ENCODE measurements at regions not wholly inside any gene's neighbourhood (a gene's known extent, or its start where the extent isn't known, plus 50 kb on each side); places are given as distances from the start of the nearest gene placed in this dataset.
A peak's percentile ranks its signal among the peaks of the same experiment; 100 is the strongest.
"Not testable (repeated sequence)": the region's sequence is repeated elsewhere in the genome, so short reads cannot be mapped to it uniquely, and the experiment has no call there.

DNA sequence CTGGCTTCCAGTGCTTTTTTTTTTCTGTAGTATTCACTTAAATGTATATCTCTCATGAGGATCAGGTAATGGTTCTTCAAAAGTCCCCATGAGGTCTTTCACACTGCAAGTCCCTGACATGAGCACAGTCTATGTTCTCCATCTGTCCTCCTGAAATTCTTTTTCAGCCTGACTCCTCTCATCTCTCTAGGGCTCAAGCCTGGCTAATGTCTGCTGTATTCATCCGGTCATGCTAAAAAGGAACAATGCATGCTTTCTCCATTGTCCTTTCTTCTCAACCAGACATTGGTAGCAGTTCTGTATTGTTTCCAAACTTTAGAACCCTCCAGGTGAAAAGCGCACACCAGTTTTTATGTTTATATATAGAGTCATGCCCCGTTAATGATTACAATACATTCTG lies 368.3 kb upstream of the OLFM3 start:
- no peak for DNase-seq

DNA sequence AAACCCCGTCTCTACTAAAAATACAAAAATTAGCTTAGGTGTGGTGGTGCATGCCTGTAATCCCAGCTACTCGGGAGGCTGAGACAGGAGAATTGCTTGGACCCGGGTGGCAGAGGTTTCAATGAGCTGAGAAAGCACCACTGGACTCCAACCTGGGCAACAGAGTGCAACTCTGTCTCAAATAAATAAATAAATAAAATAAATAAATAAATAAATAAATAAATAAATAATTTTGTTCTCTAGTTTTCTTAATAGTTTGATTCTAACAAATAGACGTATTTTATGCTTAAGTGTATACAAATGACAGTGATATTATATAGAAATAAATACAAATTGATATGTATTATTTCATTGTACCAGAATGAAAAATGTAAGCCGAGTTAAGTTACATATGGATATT lies 339.9 kb upstream of the OLFM3 start:
- DNase-seq, result no peak

DNA sequence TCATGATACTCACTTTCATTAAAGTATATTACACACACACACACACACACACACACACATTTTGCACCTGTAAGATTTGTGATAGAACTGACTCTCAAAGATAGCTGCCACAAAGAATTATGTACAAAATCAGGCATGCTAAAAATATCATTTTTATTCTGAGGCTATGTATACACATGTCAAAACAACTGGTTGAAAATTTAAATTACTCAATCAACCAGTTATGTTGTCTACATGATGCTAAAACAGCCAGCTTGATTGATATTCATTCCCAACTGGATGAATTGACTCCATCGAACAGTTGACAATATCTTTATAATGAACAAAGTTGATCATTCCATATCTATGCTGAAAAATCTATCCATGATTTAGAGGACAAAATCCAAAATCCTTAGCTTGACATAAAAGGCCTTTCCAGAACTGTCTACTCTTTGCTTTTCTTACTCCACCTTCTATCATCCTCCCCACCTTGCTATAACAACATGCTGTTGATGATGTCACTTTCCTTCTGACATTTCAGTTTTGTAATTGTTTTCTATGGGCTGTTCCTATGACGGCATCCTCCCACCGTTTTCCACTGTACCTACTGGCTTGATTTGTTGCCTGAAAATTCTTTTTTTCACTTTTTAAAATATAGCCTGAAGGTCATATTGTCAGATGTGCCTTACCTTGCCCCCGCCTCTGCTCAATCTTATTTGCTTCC lies 321.5 kb upstream of the OLFM3 start:
- DNase-seq, result no peak

DNA sequence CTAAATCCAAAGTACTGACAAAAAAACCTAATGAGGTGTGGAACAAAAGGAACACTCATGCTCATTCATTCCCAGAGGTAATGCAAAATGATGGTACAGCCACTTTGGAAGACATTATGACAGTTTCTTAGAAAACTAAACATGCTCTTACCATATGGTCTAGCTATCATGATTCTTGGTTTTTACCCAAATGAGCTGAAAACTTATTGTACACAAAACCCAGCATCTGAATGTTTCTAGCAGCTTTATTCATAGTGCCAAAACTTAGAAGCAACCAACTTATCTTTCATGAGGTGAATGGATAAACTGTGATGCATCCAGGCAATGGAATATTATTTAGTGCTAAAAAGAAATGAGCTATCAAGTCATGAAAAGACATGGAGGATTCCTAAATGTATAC lies 318.4 kb upstream of the OLFM3 start:
- DNase-seq, result no peak

DNA sequence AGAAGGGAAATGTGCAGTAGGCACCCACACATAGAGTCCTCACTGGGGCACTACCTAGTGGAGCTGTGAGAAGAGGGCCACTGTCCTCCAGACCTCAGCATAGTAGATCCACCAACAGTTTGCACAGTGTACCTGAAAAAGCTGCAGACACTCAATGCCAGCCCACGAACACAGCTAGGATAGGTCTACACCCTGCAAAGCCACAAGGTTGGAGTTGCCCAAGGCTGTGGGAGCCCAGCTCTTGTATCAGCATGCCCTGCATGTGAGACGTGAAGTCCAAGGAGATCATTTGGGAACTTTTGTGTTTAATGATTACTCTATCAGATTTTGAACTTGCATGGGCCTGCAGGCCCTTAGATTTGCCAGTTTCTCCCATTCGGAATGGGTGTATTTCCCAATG lies 299.4 kb upstream of the OLFM3 start:
- DNase-seq, result no peak

DNA sequence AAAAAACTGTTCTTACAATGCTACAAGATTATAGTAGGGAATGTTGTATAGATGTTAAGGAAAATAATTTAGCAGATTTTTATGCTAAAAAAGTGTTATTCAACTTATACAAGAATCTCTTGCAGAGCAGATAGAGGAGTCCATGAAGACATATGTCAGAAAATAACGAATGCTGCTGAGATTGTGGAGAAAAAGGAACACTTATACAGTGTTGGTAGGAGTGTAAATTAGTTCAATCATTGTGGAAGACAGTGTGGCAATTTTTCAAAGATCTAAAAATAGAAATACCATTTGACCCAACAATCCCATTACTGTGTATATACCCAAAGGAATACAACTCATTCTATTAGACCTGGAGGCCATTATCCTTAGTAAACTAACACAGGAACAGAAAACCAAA lies 286.2 kb upstream of the OLFM3 start:
- no peak for DNase-seq

DNA sequence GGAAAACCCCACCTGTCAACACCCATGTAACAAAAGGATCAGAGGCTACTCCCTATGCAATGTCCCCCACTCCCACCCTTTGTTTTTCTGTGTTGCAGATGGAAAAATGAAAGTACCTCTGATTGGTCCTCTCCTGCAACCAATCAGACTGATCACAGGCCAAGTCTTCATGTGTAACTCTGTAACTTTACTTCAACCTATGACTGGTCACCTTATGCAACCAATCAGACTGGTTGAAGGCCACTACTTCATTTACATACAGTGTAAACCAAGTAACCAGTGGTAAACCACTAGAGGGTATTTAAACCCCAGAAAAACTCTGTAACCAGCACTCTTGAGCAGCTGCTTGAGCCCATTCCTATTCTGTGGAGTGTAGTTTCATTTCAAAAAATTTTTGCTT lies 266.3 kb upstream of the OLFM3 start:
- DNase-seq, result no peak

DNA sequence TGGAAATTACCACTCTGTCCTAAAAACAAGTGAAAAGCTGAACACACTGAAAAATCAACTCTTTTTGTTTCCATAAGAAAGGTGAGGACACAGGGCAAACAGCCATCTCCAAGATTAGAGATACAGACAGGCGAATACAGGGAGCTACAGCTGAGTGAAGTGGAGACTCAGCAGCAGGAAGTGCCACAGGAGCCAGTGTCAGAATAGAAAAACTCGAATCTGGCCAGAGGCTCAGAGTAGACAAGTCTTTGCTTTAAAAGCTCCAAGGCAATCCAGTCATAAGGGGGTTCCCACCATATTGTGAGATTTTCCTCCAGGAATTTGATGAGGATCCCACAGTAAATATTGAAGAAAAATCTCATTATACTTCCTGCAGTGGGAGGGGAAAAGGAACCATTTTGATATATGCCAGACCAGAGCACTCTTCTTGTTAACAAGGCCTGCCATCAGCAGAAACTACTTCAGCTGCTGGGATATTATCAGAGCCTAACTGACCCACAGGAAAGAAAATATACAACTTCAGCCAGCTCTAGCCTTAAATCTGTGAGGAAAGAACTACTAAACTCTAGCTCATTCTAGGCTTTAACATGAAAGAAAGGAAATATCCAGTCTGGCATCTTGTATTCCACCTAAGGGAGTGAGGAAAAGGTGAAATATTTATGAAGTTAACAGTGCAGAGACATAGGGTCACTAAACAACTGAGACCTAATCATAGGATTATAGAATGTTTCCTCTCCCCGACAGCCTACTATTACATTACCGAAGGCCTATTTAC lies 256.2 kb upstream of the OLFM3 start:
- no peak for DNase-seq

DNA sequence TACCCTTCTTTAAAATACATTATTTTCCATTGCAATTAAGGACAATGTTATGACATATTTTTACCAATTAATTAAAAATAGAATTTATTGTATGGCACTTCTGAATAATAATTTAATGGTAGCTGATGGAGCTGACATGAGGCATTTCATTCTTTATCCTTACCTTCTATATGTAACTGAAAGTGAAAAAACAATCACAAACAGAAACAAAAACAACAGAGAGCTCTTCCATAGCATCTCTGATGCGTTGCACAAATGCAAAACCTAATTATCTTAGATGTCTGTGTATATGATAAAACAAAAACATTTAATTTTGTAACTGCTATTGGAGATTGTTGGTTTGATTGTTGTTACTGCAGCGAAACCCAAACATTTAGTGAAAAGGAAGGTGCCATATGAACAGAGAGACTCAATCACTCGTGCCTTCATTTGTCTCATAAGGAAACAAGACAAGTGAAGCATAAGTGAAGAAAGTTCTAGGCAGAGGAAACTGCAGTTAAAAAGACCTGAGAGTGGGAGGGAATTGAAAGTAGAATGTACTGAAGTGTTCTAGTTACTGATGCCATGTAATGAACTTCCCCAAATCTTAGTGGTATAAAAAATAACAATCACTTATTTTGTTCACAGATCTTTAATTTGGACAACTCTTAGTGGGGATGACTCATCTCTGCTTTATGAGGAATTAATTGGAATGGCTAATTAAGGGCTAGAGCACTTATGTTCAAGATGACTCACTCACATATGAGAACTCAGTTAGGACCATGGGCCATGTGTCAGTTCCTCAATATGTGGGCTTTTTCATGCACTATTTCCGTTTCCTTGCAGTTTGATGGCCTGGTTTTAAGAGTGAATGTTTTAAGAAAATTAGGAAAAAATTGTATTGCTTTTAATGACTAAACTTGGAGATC lies 245.0 kb upstream of the OLFM3 start:
- no peak for DNase-seq

DNA sequence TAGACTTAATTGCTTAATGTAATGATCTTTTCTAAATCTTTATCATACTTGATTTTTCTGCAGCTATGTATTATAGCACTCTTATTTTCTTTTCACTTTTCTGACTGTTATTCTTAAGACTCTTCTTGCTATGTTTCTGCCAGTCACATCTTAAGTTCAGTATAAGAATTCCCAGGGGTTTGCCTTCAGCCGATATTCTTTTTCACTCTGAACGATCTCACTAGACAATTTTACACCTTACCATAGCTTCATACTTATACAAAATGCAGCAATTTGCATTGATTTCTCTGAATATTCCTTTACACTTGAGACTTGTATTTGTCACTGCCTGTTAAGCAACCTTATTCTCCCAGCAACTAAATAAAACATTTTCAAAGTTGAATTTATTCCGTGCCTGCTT lies 242.5 kb upstream of the OLFM3 start:
- DNase-seq, result no peak

DNA sequence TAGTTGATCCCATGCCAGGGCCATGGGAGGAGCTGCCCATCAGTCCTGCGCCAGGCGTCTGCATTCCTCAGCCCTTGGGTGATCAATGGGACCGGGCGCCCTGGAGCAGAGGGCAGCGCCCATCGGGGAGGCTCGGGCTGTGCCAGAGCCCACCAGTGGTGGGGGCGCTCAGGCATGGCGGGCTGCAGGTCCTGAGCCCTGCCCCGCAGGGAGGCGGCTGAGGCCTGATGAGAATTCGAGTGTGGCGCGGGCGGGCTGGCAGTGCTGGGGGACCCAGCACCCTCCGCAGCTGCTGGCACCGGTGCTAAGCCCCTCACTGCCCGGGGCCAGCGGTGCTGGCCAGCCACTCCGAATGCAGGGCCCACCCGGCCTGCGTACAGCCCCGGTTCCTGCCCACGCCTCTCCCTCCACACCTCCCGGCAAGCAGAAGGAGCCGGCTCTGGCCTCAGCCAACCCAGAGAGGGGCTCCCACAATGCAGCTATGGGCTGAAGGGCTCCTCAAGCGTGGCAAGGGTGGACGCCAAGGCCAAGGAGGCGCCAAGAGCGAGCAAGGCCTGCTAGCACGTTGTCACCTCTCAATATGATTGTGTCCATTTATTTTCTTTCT lies 238.1 kb upstream of the OLFM3 start:
- no peak for DNase-seq

DNA sequence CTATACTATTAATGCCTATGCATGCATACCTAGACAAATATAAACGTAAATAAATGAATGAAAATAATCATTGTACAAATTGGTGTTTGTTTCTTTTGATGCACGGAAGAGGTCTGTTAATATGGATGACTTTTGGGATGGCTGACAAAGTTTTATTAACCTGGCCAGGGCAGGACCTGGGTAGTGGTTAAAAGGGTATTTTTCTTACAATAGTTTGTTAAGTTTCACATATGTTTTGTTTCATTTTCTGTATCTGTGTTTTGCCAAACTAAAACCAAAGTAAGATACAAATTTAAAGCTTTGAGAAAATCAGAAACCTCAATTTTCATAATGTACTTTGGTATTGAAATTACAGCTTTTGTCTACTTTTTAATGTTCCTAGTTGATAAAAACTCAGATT lies 222.7 kb upstream of the OLFM3 start:
- no peak for DNase-seq

DNA sequence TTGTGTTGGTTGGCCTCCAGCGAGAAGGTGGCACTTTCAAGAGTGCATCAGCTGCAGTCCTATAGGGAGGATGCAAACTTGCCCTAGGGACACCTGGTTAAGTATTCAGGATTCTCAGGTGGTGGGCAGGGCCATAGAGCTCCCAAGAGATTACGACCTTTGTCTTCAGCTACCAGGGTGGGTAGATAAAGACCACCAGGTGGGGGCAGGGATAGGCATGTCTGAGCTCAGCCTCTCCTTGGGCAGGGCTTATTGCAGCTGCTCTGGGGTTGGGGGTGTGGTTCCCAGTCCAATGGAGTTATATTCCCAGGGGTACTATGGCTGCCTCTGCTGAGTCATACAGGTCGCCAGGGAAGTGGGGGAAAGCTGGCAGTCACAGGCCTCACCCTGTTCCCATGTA lies 214.2 kb upstream of the OLFM3 start:
- not testable (repeated sequence) for DNase-seq

DNA sequence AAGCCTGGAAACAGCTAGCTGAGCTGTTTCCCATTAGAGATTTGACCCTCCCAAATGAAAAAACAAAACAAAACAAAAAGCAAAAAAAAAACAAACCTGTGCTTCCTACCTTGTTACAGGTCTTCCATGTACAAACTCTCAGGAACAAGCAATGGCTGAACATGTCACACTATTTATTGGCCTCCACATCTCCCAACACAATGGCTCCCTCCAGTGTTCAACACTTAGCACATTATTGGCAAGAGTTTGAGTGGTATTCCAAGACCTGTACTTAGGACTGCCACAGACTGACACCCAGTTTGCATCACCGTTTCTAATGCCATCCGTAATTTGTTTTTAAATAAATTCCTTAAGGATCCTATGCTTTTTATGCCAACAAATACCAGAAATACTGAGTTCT lies 195.0 kb upstream of the OLFM3 start:
- peak; percentile 32 for DNase-seq

DNA sequence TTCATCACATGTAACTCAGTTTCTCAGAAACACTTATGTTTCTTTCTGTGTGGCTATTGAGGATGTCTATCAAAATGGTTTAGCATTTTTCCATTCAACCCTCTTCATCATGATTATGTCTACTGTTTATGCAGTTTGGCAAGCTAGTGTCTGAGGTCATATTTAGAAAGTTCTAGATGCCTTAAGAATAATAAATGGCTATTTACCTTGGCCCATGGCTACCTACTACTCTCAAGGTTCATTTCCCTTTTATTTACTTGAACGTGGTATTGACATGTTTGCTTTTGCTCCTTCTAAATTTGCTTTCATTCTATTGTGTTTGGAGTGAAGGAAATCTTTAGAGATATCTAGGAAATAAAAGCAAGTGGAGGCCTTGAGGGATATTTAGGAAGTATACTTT lies 193.7 kb upstream of the OLFM3 start:
- no peak for DNase-seq

DNA sequence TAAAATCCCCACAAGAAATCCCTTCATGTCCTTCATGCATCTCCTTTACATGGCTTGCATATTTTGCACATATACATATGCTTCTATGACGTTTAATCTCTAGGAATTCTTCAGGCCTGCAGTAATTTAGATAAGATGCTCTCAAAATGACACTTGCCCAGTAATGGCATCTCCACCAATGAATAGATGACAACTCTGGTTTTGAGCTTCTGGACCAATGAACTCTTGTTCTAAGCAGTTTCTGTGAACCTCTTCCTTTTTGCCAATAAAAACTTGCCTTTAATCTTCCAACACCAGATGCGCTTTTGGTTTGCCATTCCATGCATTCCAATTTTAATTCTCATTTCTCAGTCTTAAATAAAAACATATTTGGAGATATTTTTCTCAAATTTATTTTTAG lies 189.8 kb upstream of the OLFM3 start:
- DNase-seq, result no peak

DNA sequence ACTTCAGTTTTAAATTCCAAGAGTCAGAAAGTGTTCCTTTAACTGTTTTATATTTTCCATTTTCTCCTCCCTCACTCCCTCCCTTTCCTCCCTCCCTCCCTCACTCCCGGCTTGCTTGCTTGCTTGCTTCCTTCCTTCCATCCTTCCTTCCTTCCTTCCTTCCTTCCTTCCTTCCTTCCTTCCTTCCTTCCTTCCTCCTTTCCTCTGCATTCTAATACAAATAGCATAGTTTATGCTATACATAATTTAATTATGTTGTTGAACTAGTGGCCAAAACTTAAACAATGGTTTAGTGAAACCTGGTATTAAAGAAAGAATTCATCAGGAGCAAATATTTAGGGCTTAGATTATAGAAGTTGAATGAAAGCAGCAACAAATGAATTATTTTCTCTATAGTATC lies 188.5 kb upstream of the OLFM3 start:
- no peak for DNase-seq

DNA sequence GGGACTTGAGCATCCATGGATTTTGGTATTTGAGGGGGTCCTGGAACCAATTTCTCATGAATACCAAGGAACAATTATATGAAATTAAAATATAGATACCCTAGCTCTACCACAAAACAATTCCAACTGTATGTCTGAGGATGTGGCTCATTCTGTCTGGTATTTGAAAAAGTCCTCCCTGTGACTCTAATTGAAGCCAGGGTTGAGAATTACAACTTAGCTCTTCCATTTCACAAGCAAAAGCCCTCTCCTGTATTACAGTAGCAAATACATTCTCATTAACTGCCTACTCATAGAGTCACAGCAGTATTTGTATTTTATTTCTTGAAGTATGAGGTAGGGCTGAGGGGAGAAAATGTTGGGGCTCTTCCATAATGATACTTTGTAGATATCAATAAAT lies 187.8 kb upstream of the OLFM3 start:
- DNase-seq, result no peak

DNA sequence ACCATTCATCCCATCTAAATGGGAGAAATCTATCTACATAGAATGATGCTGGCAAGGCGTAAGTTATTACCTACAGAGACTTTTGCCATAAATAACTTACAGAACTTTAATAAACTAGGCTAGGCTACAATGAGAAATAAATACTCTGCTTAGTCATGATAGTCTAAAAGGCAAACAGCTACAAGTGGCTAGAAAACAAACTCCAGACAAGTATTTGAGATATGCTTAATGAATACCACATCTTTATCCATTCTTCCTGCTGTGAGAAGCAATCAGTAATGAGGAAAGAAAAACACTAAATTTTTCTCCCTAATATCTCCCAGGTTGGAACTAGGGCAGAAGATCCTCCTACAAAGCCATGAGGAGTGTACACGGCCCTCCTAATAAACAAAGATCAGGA lies 187.0 kb upstream of the OLFM3 start:
- DNase-seq, result no peak

DNA sequence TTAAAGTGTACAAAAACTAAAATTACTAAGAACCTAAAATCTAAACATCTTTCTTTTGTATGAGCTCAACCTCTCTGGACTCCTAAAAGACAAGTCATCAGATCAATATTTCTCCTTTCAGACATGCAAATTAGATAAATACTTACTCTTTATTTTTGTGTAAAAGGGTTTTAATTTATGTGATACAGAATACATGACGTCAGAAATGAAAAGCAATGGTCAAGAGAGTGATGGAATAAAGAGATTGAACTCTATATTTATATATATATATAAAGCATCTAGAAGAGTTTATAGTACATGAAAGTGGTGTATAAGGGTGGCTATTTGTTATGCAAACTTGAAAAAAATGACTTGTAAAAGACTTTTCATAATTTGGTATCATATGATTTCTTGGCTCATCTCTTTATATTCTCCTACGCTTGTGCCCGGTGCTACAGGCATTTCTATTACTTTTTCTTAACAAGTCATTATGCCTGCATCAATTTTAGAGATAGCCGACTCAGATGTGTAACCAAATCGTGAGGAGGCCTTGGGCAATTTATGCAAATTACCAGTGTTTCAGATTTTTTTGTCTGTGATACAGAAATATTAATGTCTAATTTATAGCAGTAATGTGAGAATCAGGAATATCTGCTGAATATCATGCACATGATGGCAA lies 186.0 kb upstream of the OLFM3 start:
- no peak for DNase-seq

DNA sequence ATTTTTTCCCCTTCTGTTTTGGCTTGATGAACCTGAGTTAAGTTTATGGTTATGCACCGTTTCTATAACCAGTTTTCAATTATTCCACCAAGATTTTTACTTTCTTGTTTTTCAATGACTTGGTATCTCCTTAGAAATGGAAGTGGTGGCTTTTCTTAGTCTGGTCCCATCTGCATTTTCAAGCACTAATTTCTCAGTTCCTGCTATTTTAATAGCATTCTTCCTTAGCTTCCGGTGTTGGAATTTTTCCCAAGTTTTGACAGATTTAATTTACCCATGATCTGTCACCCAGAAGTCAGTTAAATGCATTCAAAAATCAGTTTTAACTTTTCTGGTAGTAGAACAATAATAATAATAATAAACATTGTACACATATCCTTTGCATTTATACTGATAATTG lies 184.6 kb upstream of the OLFM3 start:
- no peak for DNase-seq

DNA sequence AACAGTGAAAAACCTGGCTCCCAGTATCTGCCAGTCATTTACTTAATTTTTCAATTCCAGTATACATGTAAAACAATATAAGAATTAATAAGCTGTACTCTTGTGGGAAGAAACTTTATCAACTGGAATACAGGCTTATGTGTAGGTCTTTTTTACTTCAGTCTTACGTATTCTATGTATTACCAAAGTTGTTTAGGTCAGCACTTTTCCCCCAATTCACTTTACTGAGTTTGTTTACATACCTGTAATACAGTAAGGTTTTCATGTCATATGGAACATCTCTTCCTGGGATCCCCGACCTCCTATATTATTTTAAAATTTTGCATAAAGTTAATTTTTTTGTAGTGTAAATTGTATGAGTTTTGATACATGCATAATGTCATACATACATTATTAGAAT lies 181.8 kb upstream of the OLFM3 start:
- no peak for DNase-seq

Measured in NCI-H2081 treated with DMSO at 0.1 percent for 48 hours (cell line).